Loucy (cell line): ENCODE measurements at regions not wholly inside any gene's neighbourhood (a gene's known extent, or its start where the extent isn't known, plus 50 kb on each side); places are given as distances from the start of the nearest gene placed in this dataset.

Experiments used
- EZH2phosphoT487 ChIP-seq: fragments of 200-600 bp; IDR thresholded peaks from 2 replicates; pipeline ENCODE4 v1.6.1; 2018; ENCODE audit warnings: antibody characterized with exemption, mild to moderate bottlenecking, moderate library complexity, borderline replicate concordance
- TF ChIP-seq, protein P1 (sequence below): fragments of 200-600 bp; sonication (generic); conservative IDR thresholded peaks from 2 replicates; pipeline ENCODE4 v1.5.1; 2014; ENCODE audit warnings: mild to moderate bottlenecking, antibody characterized with exemption, low read length

DNA sequence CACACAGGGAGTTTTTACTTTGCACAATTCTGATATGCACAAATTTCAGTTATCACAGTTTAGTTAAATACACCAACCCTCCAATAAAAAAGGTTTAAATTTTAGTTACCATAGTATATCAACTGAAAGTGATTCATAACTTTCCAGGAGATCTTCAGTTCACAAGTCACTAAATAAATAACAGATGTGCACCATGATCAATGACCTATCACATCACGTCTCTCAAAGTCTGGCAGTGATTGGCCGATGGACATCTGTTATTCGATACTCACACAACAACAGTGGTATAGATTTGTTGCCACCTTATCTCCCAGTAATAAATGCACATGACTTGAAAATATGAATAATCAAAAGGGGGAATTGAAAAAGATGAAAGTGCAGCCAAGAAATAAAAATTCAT lies 66.8 kb upstream of the PTCHD4 start:
- TF ChIP-seq, protein P1, sequence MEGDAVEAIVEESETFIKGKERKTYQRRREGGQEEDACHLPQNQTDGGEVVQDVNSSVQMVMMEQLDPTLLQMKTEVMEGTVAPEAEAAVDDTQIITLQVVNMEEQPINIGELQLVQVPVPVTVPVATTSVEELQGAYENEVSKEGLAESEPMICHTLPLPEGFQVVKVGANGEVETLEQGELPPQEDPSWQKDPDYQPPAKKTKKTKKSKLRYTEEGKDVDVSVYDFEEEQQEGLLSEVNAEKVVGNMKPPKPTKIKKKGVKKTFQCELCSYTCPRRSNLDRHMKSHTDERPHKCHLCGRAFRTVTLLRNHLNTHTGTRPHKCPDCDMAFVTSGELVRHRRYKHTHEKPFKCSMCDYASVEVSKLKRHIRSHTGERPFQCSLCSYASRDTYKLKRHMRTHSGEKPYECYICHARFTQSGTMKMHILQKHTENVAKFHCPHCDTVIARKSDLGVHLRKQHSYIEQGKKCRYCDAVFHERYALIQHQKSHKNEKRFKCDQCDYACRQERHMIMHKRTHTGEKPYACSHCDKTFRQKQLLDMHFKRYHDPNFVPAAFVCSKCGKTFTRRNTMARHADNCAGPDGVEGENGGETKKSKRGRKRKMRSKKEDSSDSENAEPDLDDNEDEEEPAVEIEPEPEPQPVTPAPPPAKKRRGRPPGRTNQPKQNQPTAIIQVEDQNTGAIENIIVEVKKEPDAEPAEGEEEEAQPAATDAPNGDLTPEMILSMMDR, result no peak
- no peak for TF ChIP-seq EZH2phosphoT487
